Ishikawa (cell line): ENCODE measurements at regions not wholly inside any gene's neighbourhood (a gene's known extent, or its start where the extent isn't known, plus 50 kb on each side); places are given as distances from the start of the nearest gene placed in this dataset.

Experiments
- CEBPB ChIP-seq: IDR thresholded peaks from 2 replicates; pipeline ENCODE4 v1.6.1; 2012
- CREB1 ChIP-seq: IDR thresholded peaks from 2 replicates; pipeline ENCODE4 v1.6.1; 2012; ENCODE audit warnings: low read depth
- EGR1 ChIP-seq: IDR thresholded peaks from 2 replicates; pipeline ENCODE4 v1.6.1; 2012
- EP300 ChIP-seq: IDR thresholded peaks from 2 replicates; pipeline ENCODE4 v1.6.1; 2012; ENCODE audit warnings: borderline replicate concordance
- FOXM1 ChIP-seq: IDR thresholded peaks from 2 replicates; pipeline ENCODE4 v1.6.1; 2012; ENCODE audit warnings: low read depth, borderline replicate concordance
- MAX ChIP-seq: IDR thresholded peaks from 2 replicates; pipeline ENCODE4 v1.6.1; 2012
- NFIC ChIP-seq: IDR thresholded peaks from 2 replicates; pipeline ENCODE4 v1.6.1; 2012
- RAD21 ChIP-seq: IDR thresholded peaks from 2 replicates; pipeline ENCODE4 v1.6.1; 2012; ENCODE audit warnings: low read depth
- REST ChIP-seq: IDR thresholded peaks from 2 replicates; pipeline ENCODE4 v1.6.1; 2012; ENCODE audit warnings: low read depth, mild to moderate bottlenecking
- TAF1 ChIP-seq: IDR thresholded peaks from 2 replicates; pipeline ENCODE4 v1.6.1; 2012; ENCODE audit warnings: low read depth, mild to moderate bottlenecking
- TCF12 ChIP-seq: IDR thresholded peaks from 2 replicates; pipeline ENCODE4 v1.6.1; 2012; ENCODE audit warnings: low read depth
- TEAD4 ChIP-seq: IDR thresholded peaks from 2 replicates; pipeline ENCODE4 v1.6.1; 2012
- USF1 ChIP-seq: IDR thresholded peaks from 2 replicates; pipeline ENCODE4 v1.6.1; 2012
- YY1 ChIP-seq: IDR thresholded peaks from 2 replicates; pipeline ENCODE4 v1.6.1; 2012; ENCODE audit warnings: low read depth
- ZBTB7A ChIP-seq: IDR thresholded peaks from 2 replicates; pipeline ENCODE4 v1.6.1; 2012; ENCODE audit warnings: low read depth

GRCh38 chr6:1013656-1014430 is 298.1 kb upstream of the FOXQ1 start:
- TF ChIP-seq ZBTB7A: no peak
- TF ChIP-seq FOXM1: no peak
- TF ChIP-seq CEBPB: no peak
- TF ChIP-seq TCF12: no peak
- TF ChIP-seq CREB1: no peak
- no peak for TF ChIP-seq USF1
- no peak for TF ChIP-seq YY1
- TF ChIP-seq EGR1: no peak
- TF ChIP-seq EP300: no peak
- TF ChIP-seq TEAD4: no peak
- no peak for TF ChIP-seq REST
- TF ChIP-seq TAF1: no peak
- no peak for TF ChIP-seq RAD21
- TF ChIP-seq MAX: no peak

GRCh38 chr6:1009103-1009502 is 302.8 kb upstream of the FOXQ1 start:
- TF ChIP-seq TCF12: no peak
- TF ChIP-seq TEAD4: no peak

- TF ChIP-seq ZBTB7A: no peak
- no peak for TF ChIP-seq YY1
- no peak for TF ChIP-seq FOXM1
Measured at GRCh38 chr6:1007159-1007558, 304.7 kb upstream of the FOXQ1 start.

- no peak for TF ChIP-seq TEAD4
- no peak for TF ChIP-seq TCF12
- TF ChIP-seq TAF1: no peak
- no peak for TF ChIP-seq CEBPB
- no peak for TF ChIP-seq ZBTB7A
- TF ChIP-seq EP300: no peak
- TF ChIP-seq REST: no peak
- no peak for TF ChIP-seq RAD21
- TF ChIP-seq YY1: no peak
- TF ChIP-seq FOXM1: no peak
- TF ChIP-seq MAX: no peak
- TF ChIP-seq EGR1: no peak
- TF ChIP-seq CREB1: no peak
- no peak for TF ChIP-seq NFIC
- no peak for TF ChIP-seq USF1
Measured at GRCh38 chr6:1004885-1005630, 306.8 kb upstream of the FOXQ1 start.

GRCh38 chr6:1003394-1004160 is 308.3 kb upstream of the FOXQ1 start:
- TF ChIP-seq YY1 (no peak), ZBTB7A (no peak), RAD21 (no peak), TEAD4 (no peak), MAX (no peak), CREB1 (no peak), TAF1 (no peak), NFIC (no peak), CEBPB (no peak), EGR1 (no peak), FOXM1 (no peak), USF1 (no peak), REST (no peak), TCF12 (no peak), EP300 (no peak)
